ENCODE measurements at regions not wholly inside any gene's neighbourhood (a gene's known extent, or its start where the extent isn't known, plus 50 kb on each side); places are given as distances from the start of the nearest gene placed in this dataset.

- 72% methylated on average over 4 of the region's 4 CpGs for WGBS
- intact Hi-C loops (cut with DNase I): no loop called here
- no peaks in the 10 kb centered on the region for H3K27me3 ChIP-seq (replicated peaks; ENCODE audit: insufficient read depth)
- H3K27ac ChIP-seq: no peak overlapping the region
- H3K36me3 ChIP-seq: no peaks in the 10 kb centered on the region
- no peak for DNase-seq (ENCODE audit: low spot score)
- no peaks in the 10 kb centered on the region for H3K9me3 ChIP-seq
- TF ChIP-seq POLR2A (IDR thresholded peaks at IDR 0.05): no peak
- no peak for TF ChIP-seq CTCF (IDR thresholded peaks at IDR 0.05)
- no peaks in the 10 kb centered on the region for H3K4me1 ChIP-seq (replicated peaks)
- no peak overlapping the region for H3K4me3 ChIP-seq
Measured at GRCh38 chr12:69112616-69113015, 126.8 kb upstream of the CPSF6 start.

GRCh38 chr12:69115099-69115498 lies 124.3 kb upstream of the CPSF6 start:
- no peaks in the 10 kb centered on the region for H3K9me3 ChIP-seq
- DNase-seq (ENCODE audit: low spot score): no peak
- 81% methylated on average over 2 of the region's 3 CpGs for WGBS
- no peak for TF ChIP-seq POLR2A (IDR thresholded peaks at IDR 0.05)
- TF ChIP-seq POLR2AphosphoS5 (IDR thresholded peaks at IDR 0.05): no peak
- no peak for TF ChIP-seq CTCF (IDR thresholded peaks at IDR 0.05)
- H3K36me3 ChIP-seq: no peaks in the 10 kb centered on the region
- no peak overlapping the region for H3K27ac ChIP-seq
- H3K4me3 ChIP-seq: no peak overlapping the region
- H3K4me1 ChIP-seq (replicated peaks): no peaks in the 10 kb centered on the region
- intact Hi-C loops (cut with DNase I): no loop called here
- H3K27me3 ChIP-seq (replicated peaks; ENCODE audit: insufficient read depth): no peaks in the 10 kb centered on the region

GRCh38 chr12:69115951-69116350 lies 123.4 kb upstream of the CPSF6 start:
- Histone ChIP-seq H3K4me3 (no peak overlapping the region), H3K9me3 (no peaks in the 10 kb centered on the region), H3K27me3 (replicated peaks; ENCODE audit: insufficient read depth) (no peaks in the 10 kb centered on the region), H3K4me1 (replicated peaks) (no peaks in the 10 kb centered on the region), H3K36me3 (no peaks in the 10 kb centered on the region), H3K27ac (no peak overlapping the region)
- WGBS: 85% methylated on average over 9 of the region's 9 CpGs
- DNase-seq (ENCODE audit: low spot score): no peak
- intact Hi-C loops (cut with DNase I): no loop called here
- TF ChIP-seq POLR2AphosphoS5 (IDR thresholded peaks at IDR 0.05) (no peak), CTCF (IDR thresholded peaks at IDR 0.05) (no peak), POLR2A (IDR thresholded peaks at IDR 0.05) (no peak)

GRCh38 chr12:69117566-69118266 lies 121.7 kb upstream of the CPSF6 start:
- Histone ChIP-seq H3K36me3 (no peaks in the 10 kb centered on the region), H3K9me3 (no peaks in the 10 kb centered on the region), H3K27ac (no peak overlapping the region), H3K27me3 (replicated peaks; ENCODE audit: insufficient read depth) (no peaks in the 10 kb centered on the region), H3K4me1 (replicated peaks) (no peaks in the 10 kb centered on the region), H3K4me3 (no peak overlapping the region)
- intact Hi-C loops (cut with DNase I): no loop called here
- no peak for DNase-seq (ENCODE audit: low spot score)
- TF ChIP-seq POLR2A (IDR thresholded peaks at IDR 0.05) (no peak), CTCF (IDR thresholded peaks at IDR 0.05) (no peak), POLR2AphosphoS5 (IDR thresholded peaks at IDR 0.05) (no peak)
- 87% methylated on average over 5 of the region's 5 CpGs for WGBS

DNA sequence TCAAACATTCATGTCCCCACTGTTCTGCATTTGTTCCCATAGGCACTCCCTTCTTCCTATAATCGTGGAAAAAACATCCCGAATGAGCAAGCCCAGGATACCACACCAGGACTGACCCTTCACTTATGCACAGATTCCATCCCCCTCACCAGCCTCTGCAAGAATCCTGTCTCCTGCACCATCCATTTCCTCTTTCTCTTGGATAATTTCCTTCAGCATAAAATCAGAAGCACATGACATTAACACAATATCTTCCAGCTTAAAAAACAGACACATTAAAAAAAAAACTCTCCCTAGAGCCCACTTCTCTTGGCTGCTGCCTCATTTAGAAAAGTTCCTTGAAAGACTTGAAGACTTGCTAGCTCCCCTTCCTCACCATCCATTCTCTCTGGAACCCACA lies 120.9 kb upstream of the CPSF6 start:
- H3K27me3 ChIP-seq (replicated peaks; ENCODE audit: insufficient read depth): no peaks in the 10 kb centered on the region
- DNase-seq (ENCODE audit: low spot score): no peak
- H3K9me3 ChIP-seq: no peaks in the 10 kb centered on the region
- WGBS: 75% methylated on average over 2 of the region's 2 CpGs
- H3K27ac ChIP-seq: no peak overlapping the region
- intact Hi-C loops (cut with DNase I): no loop called here
- no peak overlapping the region for H3K4me3 ChIP-seq
- no peaks in the 10 kb centered on the region for H3K36me3 ChIP-seq
- TF ChIP-seq CTCF (IDR thresholded peaks at IDR 0.05) (no peak), POLR2A (IDR thresholded peaks at IDR 0.05) (no peak), POLR2AphosphoS5 (IDR thresholded peaks at IDR 0.05) (no peak)
- no peaks in the 10 kb centered on the region for H3K4me1 ChIP-seq (replicated peaks)
